Activated CD4-positive, alpha-beta T cell treated with anti-CD3 and anti-CD28 coated beads for 36 hours (primary cell): ENCODE measurements at regions not wholly inside any gene's neighbourhood (a gene's known extent, or its start where the extent isn't known, plus 50 kb on each side); places are given as distances from the start of the nearest gene placed in this dataset.
"Not testable (repeated sequence)": the region's sequence is repeated elsewhere in the genome, so short reads cannot be mapped to it uniquely, and the experiment has no call there.

Experiments used
- ATAC-seq: fragments of 200-7000 bp; cut with Tn5 transposase; one replicate; pipeline ENCODE4 v1.10.0; 2021; ENCODE audit warnings: mild to moderate bottlenecking, moderate library complexity
- CTCF ChIA-PET: fragments of 350-600 bp; sonication (Branson Sonifier 250); formaldehyde crosslinking; loops from one replicate; lab custom pipeline; 2021; ENCODE audit warnings: antibody characterized with exemption; lab: Charles Lee
- POLR2A ChIA-PET: fragments of 350-600 bp; sonication (Branson Sonifier 250); formaldehyde crosslinking; loops from one replicate; lab custom pipeline; 2021; ENCODE audit warnings: antibody characterized with exemption, inconsistent platforms; lab: Charles Lee
- DNase-seq: peaks from one replicate; pipeline ENCODE4 v3.0.0-alpha.2; 2020
- H3K27ac Mint-ChIP-seq: one replicate; pipeline ENCODE4 v1.8.0; 2021; ENCODE audit warnings: mixed read lengths
- H3K27me3 Mint-ChIP-seq: one replicate; pipeline ENCODE4 v1.8.0; 2021; ENCODE audit warnings: mixed read lengths
- H3K36me3 Mint-ChIP-seq: one replicate; pipeline ENCODE4 v1.8.0; 2021; ENCODE audit warnings: low read depth, mixed read lengths
- H3K4me1 Mint-ChIP-seq: one replicate; pipeline ENCODE4 v1.8.0; 2021; ENCODE audit warnings: mixed read lengths
- H3K4me3 Mint-ChIP-seq: one replicate; pipeline ENCODE4 v1.8.0; 2021; ENCODE audit warnings: mild to moderate bottlenecking, moderate library complexity, mixed read lengths
- H3K9me3 Mint-ChIP-seq: one replicate; pipeline ENCODE4 v1.8.0; 2021; ENCODE audit warnings: low read depth, mixed read lengths
- intact Hi-C, 2 experiments: fragments of 100-400 bp; cut with DNase I in 1 of 2; cut with micrococcal nuclease in 1 of 2; formaldehyde crosslinking; loops; one replicate each; pipeline versions ENCODE4 v1.14.2 to v1.15.1; 2022 to 2024; cut with DNase I, micrococcal nuclease

- H3K4me3 Mint-ChIP-seq, H3K9me3 Mint-ChIP-seq, CTCF ChIA-PET, POLR2A ChIA-PET, H3K36me3 Mint-ChIP-seq, H3K27me3 Mint-ChIP-seq, ATAC-seq, H3K27ac Mint-ChIP-seq, intact Hi-C loops, H3K4me1 Mint-ChIP-seq, DNase-seq: not testable (repeated sequence)
Measured at GRCh38 chr13:76295020-76295419, 591.2 kb downstream of the KCTD12 start.

- Mint-ChIP-seq H3K9me3 (peaks cover 1% of the 10 kb centered on the region), H3K4me3 (no peak overlapping the region), H3K27me3 (no peaks in the 10 kb centered on the region), H3K4me1 (no peaks in the 10 kb centered on the region), H3K27ac (no peak overlapping the region), H3K36me3 (no peaks in the 10 kb centered on the region)
- POLR2A ChIA-PET: no interaction called here
- DNase-seq (no peak), ATAC-seq (no peak)
- CTCF ChIA-PET: no interaction called here
- intact Hi-C loops: no loop called here
Measured at GRCh38 chr13:76293751-76294150, 592.5 kb downstream of the KCTD12 start.

DNA sequence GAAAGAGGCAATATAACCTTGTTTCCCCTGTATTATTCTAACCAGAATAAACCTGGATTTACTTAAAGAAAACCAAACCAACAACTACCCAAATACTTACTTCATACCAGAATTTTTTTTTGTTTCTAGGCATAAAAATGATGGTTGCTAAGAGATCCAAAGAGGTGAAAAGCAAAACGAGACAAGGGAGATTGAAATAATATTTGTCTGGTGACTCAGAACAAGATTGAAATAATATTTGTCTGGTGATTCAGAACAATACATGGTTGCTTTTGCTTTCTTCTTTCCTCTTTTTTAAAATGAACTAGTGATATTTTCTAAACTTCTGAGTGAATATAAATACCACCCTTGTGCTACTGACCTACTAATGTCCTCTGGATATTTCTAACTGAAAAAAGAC, 592.9 kb downstream of the KCTD12 start:
- intact Hi-C loops: no loop called here
- no peak for DNase-seq
- peaks cover 1% of the 10 kb centered on the region for H3K9me3 Mint-ChIP-seq
- no peak overlapping the region for H3K4me3 Mint-ChIP-seq
- no peak overlapping the region for H3K27ac Mint-ChIP-seq
- no peaks in the 10 kb centered on the region for H3K36me3 Mint-ChIP-seq
- POLR2A ChIA-PET: no interaction called here
- no peaks in the 10 kb centered on the region for H3K4me1 Mint-ChIP-seq
- CTCF ChIA-PET: no interaction called here
- ATAC-seq: no peak
- no peaks in the 10 kb centered on the region for H3K27me3 Mint-ChIP-seq

DNA sequence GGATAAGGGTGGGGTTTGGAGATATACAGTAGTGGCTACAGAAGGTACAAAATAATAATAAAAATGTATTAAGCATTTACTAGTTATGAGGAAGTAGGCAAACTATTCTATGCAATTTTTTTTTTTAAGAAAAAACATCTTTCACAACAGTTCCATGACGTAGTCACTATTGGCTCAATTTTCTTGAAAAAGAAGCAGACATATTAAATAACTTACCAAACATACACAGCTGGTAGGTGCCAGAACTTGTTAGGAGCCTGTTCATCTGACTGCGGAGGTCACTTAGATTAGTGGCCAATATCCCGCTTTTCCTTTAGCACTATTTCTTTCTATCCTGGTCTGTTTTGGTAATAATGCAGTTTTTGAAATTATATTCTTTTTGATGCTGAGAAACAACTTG, 593.5 kb downstream of the KCTD12 start:
- DNase-seq (no peak), ATAC-seq (no peak)
- Mint-ChIP-seq H3K4me3 (no peak overlapping the region), H3K4me1 (no peaks in the 10 kb centered on the region), H3K27ac (no peak overlapping the region), H3K36me3 (no peaks in the 10 kb centered on the region), H3K27me3 (no peaks in the 10 kb centered on the region), H3K9me3 (peaks cover 1% of the 10 kb centered on the region)
- POLR2A ChIA-PET: no interaction called here
- CTCF ChIA-PET: no interaction called here
- intact Hi-C loops: no loop called here

DNA sequence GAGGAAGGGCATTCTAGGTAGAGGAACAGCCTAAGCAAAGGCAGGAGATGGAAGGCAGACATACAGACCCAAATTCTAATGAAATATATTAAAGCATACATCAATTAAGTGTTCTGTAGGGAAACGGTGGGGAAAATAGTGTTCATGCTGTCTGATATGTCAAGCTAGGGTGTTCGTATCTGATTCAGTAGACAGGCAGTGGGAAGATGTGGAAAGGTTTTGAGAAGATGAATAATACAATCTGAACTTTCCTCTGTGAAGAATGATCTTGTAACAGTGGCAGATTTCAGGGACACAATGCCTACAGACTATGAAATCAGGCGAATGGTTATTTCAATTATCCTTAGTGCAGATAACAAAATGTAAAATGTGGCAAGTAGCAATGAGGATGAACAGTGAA, 594.2 kb downstream of the KCTD12 start:
- H3K27me3 Mint-ChIP-seq: no peaks in the 10 kb centered on the region
- POLR2A ChIA-PET: no interaction called here

DNA sequence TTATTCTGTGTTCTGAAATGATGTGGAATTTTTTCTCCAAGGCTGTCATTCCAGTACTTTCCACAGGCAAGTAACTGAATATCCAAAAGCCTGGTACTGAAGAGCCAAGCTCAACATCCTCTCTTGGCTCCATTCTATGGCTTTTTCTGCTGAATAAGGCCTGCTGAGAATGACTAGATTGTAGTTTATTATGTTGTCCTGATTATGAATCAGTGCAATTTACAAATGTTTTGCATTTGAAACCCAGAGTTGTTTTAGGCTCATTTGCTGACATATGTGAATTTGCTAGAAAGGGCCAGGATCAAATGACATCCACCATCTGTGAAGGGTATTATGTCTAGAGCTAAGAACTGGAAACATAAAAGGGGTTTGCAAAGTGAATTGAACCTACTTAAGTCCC, 596.6 kb downstream of the KCTD12 start:
- intact Hi-C loops: no loop called here
- ChIA-PET POLR2A (no interaction called here), CTCF (no interaction called here)
- ATAC-seq (no peak), DNase-seq (no peak)
- no peaks in the 10 kb centered on the region for H3K4me1 Mint-ChIP-seq
- no peaks in the 10 kb centered on the region for H3K27me3 Mint-ChIP-seq
- no peak overlapping the region for H3K27ac Mint-ChIP-seq
- H3K36me3 Mint-ChIP-seq: no peaks in the 10 kb centered on the region
- H3K9me3 Mint-ChIP-seq: peaks cover 1% of the 10 kb centered on the region
- H3K4me3 Mint-ChIP-seq: no peak overlapping the region

More for the DNA sequence above, 594.2 kb downstream of the KCTD12 start:
- DNase-seq: no peak
- CTCF ChIA-PET: no interaction called here
- no peak overlapping the region for H3K4me3 Mint-ChIP-seq
- intact Hi-C loops: no loop called here
- no peaks in the 10 kb centered on the region for H3K36me3 Mint-ChIP-seq
- H3K4me1 Mint-ChIP-seq: no peaks in the 10 kb centered on the region
- no peak for ATAC-seq
- H3K9me3 Mint-ChIP-seq: peaks cover 1% of the 10 kb centered on the region
- H3K27ac Mint-ChIP-seq: no peak overlapping the region

DNA sequence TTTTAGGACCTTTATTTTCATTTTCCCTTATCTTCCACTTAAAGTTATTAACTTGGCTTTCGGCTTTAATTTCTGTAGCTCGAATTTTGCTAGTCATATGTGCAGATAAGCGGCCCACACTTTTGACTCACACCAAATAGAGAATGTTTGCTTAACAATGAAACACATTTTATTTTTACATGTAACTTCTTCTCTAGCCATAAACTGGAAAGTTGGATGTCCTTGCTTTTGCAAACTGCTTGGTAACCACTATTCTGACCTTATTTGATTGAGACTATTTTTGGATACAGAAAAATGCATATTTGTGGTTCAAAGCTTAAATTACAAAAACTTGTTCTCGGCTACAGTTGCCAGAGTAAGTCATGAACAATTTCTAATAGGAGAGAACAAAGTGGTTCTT, 600.0 kb downstream of the KCTD12 start:
- H3K27me3 Mint-ChIP-seq: no peaks in the 10 kb centered on the region
- no peak overlapping the region for H3K27ac Mint-ChIP-seq
- POLR2A ChIA-PET: no interaction called here
- H3K4me3 Mint-ChIP-seq: no peak overlapping the region
- H3K4me1 Mint-ChIP-seq: no peaks in the 10 kb centered on the region
- intact Hi-C loops: no loop called here
- no peaks in the 10 kb centered on the region for H3K36me3 Mint-ChIP-seq
- ATAC-seq: no peak
- H3K9me3 Mint-ChIP-seq: no peaks in the 10 kb centered on the region
- CTCF ChIA-PET: interaction anchor here (0.5 kb wide), 1 partner anchor 411 kb away, joined by 4 read pairs; no protein-coding TSS in a partner anchor
- no peak for DNase-seq

GRCh38 chr13:76285463-76285862, 600.7 kb downstream of the KCTD12 start:
- Mint-ChIP-seq H3K27me3 (no peaks in the 10 kb centered on the region), H3K27ac (no peak overlapping the region), H3K4me1 (no peaks in the 10 kb centered on the region), H3K9me3 (no peaks in the 10 kb centered on the region), H3K36me3 (no peaks in the 10 kb centered on the region), H3K4me3 (no peak overlapping the region)
- intact Hi-C loops: no loop called here
- CTCF ChIA-PET: no interaction called here
- DNase-seq: no peak
- POLR2A ChIA-PET: no interaction called here
- ATAC-seq: no peak

DNA sequence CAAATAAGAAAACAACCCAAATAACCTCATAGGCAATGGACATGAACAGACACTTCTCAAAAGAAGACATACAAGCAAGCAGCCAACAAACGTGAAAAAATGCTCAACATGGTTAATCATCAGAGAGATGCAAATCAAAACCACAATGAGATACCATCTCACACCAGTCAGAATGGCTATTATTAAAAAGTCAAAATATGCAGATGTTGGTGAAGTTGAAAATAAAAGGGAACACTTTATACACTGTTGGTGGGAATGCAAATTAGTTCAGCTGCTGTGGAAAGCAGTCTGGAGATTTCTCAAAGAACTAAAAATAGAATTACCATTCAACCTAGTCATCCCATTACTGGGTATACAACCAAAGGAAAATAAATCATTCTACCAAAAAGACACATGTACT, 606.4 kb downstream of the KCTD12 start:
- intact Hi-C loops, H3K36me3 Mint-ChIP-seq, H3K9me3 Mint-ChIP-seq, CTCF ChIA-PET, ATAC-seq, POLR2A ChIA-PET, H3K27me3 Mint-ChIP-seq, H3K27ac Mint-ChIP-seq, H3K4me1 Mint-ChIP-seq, DNase-seq, H3K4me3 Mint-ChIP-seq: not testable (repeated sequence)

- no peak overlapping the region for H3K4me3 Mint-ChIP-seq
- H3K9me3 Mint-ChIP-seq: no peaks in the 10 kb centered on the region
- H3K4me1 Mint-ChIP-seq: no peaks in the 10 kb centered on the region
- DNase-seq (no peak), ATAC-seq (no peak)
- H3K27me3 Mint-ChIP-seq: no peaks in the 10 kb centered on the region
- ChIA-PET CTCF (interaction anchor here (0.7 kb wide), 1 partner anchor 66 kb away, joined by 3 read pairs; no protein-coding TSS in a partner anchor), POLR2A (no interaction called here)
- H3K36me3 Mint-ChIP-seq: no peaks in the 10 kb centered on the region
- intact Hi-C loops: no loop called here
- H3K27ac Mint-ChIP-seq: no peak overlapping the region
Measured at GRCh38 chr13:76271728-76272232, 614.4 kb downstream of the KCTD12 start.

- H3K36me3 Mint-ChIP-seq, POLR2A ChIA-PET, H3K4me3 Mint-ChIP-seq, DNase-seq, H3K4me1 Mint-ChIP-seq, H3K27me3 Mint-ChIP-seq, ATAC-seq, H3K27ac Mint-ChIP-seq, CTCF ChIA-PET, intact Hi-C loops, H3K9me3 Mint-ChIP-seq: not testable (repeated sequence)
Measured at GRCh38 chr13:76268307-76268706, 617.9 kb downstream of the KCTD12 start.

GRCh38 chr13:76267216-76267615, 619.0 kb downstream of the KCTD12 start:
- intact Hi-C loops: no loop called here
- no peaks in the 10 kb centered on the region for H3K9me3 Mint-ChIP-seq
- CTCF ChIA-PET: no interaction called here

GRCh38 chr13:76266561-76266960, 619.6 kb downstream of the KCTD12 start:
- H3K27ac Mint-ChIP-seq: no peak overlapping the region
- POLR2A ChIA-PET: no interaction called here
- H3K27me3 Mint-ChIP-seq: no peaks in the 10 kb centered on the region
- no peaks in the 10 kb centered on the region for H3K36me3 Mint-ChIP-seq
- DNase-seq (no peak), ATAC-seq (no peak)
- no peak overlapping the region for H3K4me3 Mint-ChIP-seq
- CTCF ChIA-PET: no interaction called here
- H3K4me1 Mint-ChIP-seq: no peaks in the 10 kb centered on the region
- intact Hi-C loops: no loop called here
- no peaks in the 10 kb centered on the region for H3K9me3 Mint-ChIP-seq

More at GRCh38 chr13:76267216-76267615, 619.0 kb downstream of the KCTD12 start:
- DNase-seq (no peak), ATAC-seq (no peak)
- POLR2A ChIA-PET: no interaction called here
- Mint-ChIP-seq H3K27me3 (no peaks in the 10 kb centered on the region), H3K4me1 (no peaks in the 10 kb centered on the region), H3K36me3 (no peaks in the 10 kb centered on the region), H3K27ac (no peak overlapping the region), H3K4me3 (no peak overlapping the region)
